Fibroblast of pulmonary artery (primary cell): ENCODE measurements at regions not wholly inside any gene's neighbourhood (a gene's known extent, or its start where the extent isn't known, plus 50 kb on each side); places are given as distances from the start of the nearest gene placed in this dataset.

Source experiments
- DNase-seq: peaks from one replicate; pipeline ENCODE4 v3.0.0-alpha.2; 2010; ENCODE audit warnings: low read depth
- H3K4me3 ChIP-seq: replicated peaks from 2 replicates; pipeline ENCODE4 v1.5.1; 2011; ENCODE audit warnings: low read depth, mild to moderate bottlenecking, control low read depth, low read length, moderate library complexity
- TF ChIP-seq, protein P1 (sequence below): IDR thresholded peaks from 2 replicates; pipeline ENCODE4 v1.5.1; 2011; ENCODE audit warnings: mild to moderate bottlenecking, control low read depth, low read length, inconsistent platforms; ENCODE audit errors: missing control alignments

DNA sequence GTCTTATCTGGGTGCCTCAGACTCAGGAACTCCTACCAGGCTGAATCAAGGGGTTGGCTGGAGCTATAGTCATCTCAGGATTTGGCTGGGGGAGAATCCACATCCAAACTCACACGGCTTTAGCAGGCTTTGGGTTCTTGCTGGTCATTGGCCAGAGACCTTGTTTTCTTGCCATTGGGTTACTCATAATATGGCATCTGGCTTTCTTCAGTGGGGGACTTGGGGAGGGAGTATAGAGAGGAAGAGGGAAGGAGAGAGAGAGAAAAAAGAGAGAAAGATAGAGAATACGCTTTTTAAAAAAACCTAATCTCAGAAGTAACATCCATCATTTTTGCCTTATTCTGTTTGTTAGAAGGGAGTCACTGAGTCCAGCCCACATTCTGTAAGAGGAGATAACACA, 191.5 kb upstream of the SHISA6 start:
- TF ChIP-seq, protein P1, sequence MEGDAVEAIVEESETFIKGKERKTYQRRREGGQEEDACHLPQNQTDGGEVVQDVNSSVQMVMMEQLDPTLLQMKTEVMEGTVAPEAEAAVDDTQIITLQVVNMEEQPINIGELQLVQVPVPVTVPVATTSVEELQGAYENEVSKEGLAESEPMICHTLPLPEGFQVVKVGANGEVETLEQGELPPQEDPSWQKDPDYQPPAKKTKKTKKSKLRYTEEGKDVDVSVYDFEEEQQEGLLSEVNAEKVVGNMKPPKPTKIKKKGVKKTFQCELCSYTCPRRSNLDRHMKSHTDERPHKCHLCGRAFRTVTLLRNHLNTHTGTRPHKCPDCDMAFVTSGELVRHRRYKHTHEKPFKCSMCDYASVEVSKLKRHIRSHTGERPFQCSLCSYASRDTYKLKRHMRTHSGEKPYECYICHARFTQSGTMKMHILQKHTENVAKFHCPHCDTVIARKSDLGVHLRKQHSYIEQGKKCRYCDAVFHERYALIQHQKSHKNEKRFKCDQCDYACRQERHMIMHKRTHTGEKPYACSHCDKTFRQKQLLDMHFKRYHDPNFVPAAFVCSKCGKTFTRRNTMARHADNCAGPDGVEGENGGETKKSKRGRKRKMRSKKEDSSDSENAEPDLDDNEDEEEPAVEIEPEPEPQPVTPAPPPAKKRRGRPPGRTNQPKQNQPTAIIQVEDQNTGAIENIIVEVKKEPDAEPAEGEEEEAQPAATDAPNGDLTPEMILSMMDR = no peak
- no peak overlapping the region for H3K4me3 ChIP-seq
- no peak for DNase-seq

- TF ChIP-seq, protein P1 = no peak
- DNase-seq = no peak
- no peak overlapping the region for H3K4me3 ChIP-seq
Measured at GRCh38 chr17:11047228-11047627, 193.8 kb upstream of the SHISA6 start.

DNA sequence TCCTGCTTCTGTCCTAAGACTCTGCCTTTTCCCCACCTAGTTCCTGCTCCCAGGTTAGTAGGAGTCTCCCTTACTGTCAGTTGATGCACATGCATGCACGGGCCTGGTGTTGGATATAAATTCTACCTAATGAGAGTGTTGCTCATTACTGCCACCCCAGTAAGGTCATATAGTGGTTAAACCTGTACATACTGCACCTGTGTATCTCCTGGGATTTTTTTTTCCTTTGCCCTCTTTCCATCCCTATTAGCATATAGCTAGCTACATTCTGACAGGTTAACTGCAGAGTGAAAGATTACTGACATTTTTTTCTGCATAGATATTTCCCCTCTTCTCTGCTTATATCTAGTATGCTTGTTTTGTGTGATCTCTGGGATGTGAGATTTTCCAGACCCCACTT, 201.5 kb upstream of the PIRT start:
- DNase-seq = no peak
- TF ChIP-seq, protein P1 = no peak

DNA sequence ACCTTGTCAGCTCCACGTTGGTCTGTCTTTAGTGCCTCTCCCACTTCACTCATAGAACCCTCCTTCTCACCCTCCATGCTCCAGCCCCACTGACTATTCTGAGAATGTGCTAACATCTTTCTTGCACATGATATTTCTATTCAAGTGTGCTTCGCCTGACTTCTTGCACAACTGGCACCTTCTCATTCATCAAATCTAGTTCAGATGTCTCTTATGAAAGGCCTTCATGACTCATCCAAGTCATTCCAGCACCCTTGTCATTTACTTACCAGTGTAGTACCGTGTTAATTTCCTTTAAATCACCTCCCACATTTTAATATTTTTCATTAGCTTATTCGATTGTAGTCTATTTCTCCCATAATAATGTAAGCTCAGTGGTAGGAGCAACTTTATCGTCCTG, 197.8 kb upstream of the PIRT start:
- TF ChIP-seq, protein P1 = no peak
- no peak for DNase-seq
- H3K4me3 ChIP-seq = no peak overlapping the region

More for the DNA sequence above, 201.5 kb upstream of the PIRT start:
- no peak overlapping the region for H3K4me3 ChIP-seq

DNA sequence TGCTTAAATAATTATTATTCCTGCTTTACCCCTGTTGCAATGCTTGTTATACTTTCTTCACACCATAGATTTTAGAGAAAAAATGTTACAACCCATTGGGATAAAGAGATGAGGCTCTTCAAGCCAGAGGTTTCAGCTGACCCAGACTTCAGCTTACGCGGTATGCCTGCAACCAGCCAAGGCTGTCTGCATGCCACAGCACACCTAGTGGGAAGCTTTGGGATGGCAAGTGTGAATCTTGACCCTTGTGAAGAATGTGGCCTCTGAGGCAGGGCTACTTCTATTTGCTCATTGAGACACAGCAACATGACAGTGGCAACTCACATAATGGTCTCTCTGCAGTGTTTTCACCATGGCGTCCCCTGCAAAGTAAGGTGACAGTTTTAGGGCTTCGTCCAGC, 193.9 kb upstream of the PIRT start:
- TF ChIP-seq, protein P1 = no peak
- no peak overlapping the region for H3K4me3 ChIP-seq
- DNase-seq = no peak

GRCh38 chr17:11029791-11030190, 191.9 kb upstream of the PIRT start:
- TF ChIP-seq, protein P1 = no peak
- no peak overlapping the region for H3K4me3 ChIP-seq
- no peak for DNase-seq

- TF ChIP-seq, protein P1 = no peak
- H3K4me3 ChIP-seq = no peak overlapping the region
Measured at GRCh38 chr17:11028349-11028748, 190.5 kb upstream of the PIRT start.

More at GRCh38 chr17:11028349-11028748, 190.5 kb upstream of the PIRT start:
- no peak for DNase-seq
